Natural killer cell treated with Interleukin-12 subunit alpha and Interleukin-12 subunit beta and Interleukin-15 and Interleukin-18, amount 100 ng/mL, for 72 hours (primary cell): ENCODE measurements at regions not wholly inside any gene's neighbourhood (a gene's known extent, or its start where the extent isn't known, plus 50 kb on each side); places are given as distances from the start of the nearest gene placed in this dataset.
A peak's percentile ranks its signal among the peaks of the same experiment; 100 is the strongest.

Experiments used
- ATAC-seq, 2 donors: fragments of 150-1000 bp; cut with Tn5 transposase in 1 of 2; sonication (Bioruptor Pico), chemical (Tn5 transposase) in 1 of 2; 2 replicates each; pipeline ENCODE4 v1.10.0; 2021
- DNase-seq: peaks from one replicate; pipeline ENCODE4 v3.0.0; 2022; ENCODE audit warnings: low spot score
- H3K27ac Mint-ChIP-seq, 2 donors: 1 replicate in 1 of 2; 2 replicates in 1 of 2; pipeline ENCODE4 v1.8.0; 2022; ENCODE audit warnings: mixed read lengths in 2 of 2, mild to moderate bottlenecking in 1 of 2, moderate library complexity in 1 of 2
- H3K27me3 Mint-ChIP-seq, 2 donors: 1 replicate in 1 of 2; 2 replicates in 1 of 2; pipeline ENCODE4 v1.8.0; 2022; ENCODE audit warnings: mixed read lengths in 2 of 2
- H3K36me3 Mint-ChIP-seq: one replicate; pipeline ENCODE4 v1.8.0; 2022; ENCODE audit warnings: mixed read lengths
- H3K4me1 Mint-ChIP-seq, 2 donors: 1 replicate in 1 of 2; 2 replicates in 1 of 2; pipeline ENCODE4 v1.8.0; 2022; ENCODE audit warnings: low read depth in 2 of 2, mixed read lengths in 2 of 2, mild to moderate bottlenecking in 1 of 2
- H3K4me3 Mint-ChIP-seq: one replicate; pipeline ENCODE4 v1.8.0; 2022; ENCODE audit warnings: mixed read lengths
- H3K9me3 Mint-ChIP-seq: 2 replicates; pipeline ENCODE4 v1.8.0; 2022; ENCODE audit warnings: mixed read lengths

DNA sequence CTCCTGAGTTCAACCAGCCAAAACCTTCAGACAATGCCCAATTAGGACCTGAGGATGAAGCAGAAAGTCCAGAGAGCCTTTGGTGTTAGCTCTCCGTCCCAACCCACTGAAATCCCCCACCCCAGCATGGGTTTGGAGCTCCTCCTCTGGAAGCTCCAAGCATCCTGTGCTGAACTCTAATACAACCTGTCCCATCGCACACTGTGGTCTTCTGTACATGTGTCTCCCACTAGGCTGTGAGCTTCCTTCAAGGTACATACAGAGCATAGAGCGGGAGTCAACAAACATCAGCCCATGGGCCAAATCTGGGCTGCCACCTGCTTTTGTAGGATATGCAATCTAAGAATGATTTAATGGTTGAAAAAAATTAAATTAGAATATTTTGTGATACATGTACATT lies 166.5 kb downstream of the LSM5 start:
- ATAC-seq = no peak

GRCh38 chr7:32319012-32319382 lies 171.2 kb downstream of the LSM5 start:
- no peak for DNase-seq
- Mint-ChIP-seq H3K27me3 (peaks cover 8 to 22% of the 10 kb centered on the region in 2 donors), H3K4me3 (no peak overlapping the region), H3K36me3 (no peaks in the 10 kb centered on the region), H3K27ac (no peak overlapping the region), H3K4me1 (peaks cover 0 to 2% of the 10 kb centered on the region in 2 donors), H3K9me3 (no peaks in the 10 kb centered on the region)
- no peak for ATAC-seq

More for the DNA sequence above, 166.5 kb downstream of the LSM5 start:
- no peak overlapping the region for H3K27ac Mint-ChIP-seq
- no peaks in the 10 kb centered on the region for H3K36me3 Mint-ChIP-seq
- H3K4me3 Mint-ChIP-seq = no peak overlapping the region
- DNase-seq = no peak
- peaks cover 2 to 24% of the 10 kb centered on the region in 2 donors for H3K27me3 Mint-ChIP-seq
- H3K4me1 Mint-ChIP-seq = peaks cover 0 to 2% of the 10 kb centered on the region in 2 donors
- no peaks in the 10 kb centered on the region for H3K9me3 Mint-ChIP-seq

GRCh38 chr7:32318300-32319011 lies 171.7 kb downstream of the LSM5 start:
- Mint-ChIP-seq H3K4me1 (peaks cover 0 to 2% of the 10 kb centered on the region in 2 donors), H3K27ac (no peak overlapping the region), H3K27me3 (peaks cover 8 to 22% of the 10 kb centered on the region in 2 donors), H3K9me3 (no peaks in the 10 kb centered on the region), H3K36me3 (no peaks in the 10 kb centered on the region), H3K4me3 (no peak overlapping the region)
- ATAC-seq (no peak), DNase-seq (no peak)

- Mint-ChIP-seq H3K4me1 (peaks cover 0 to 2% of the 10 kb centered on the region in 2 donors), H3K27me3 (peaks cover 8 to 22% of the 10 kb centered on the region in 2 donors), H3K36me3 (no peaks in the 10 kb centered on the region), H3K9me3 (no peaks in the 10 kb centered on the region), H3K27ac (no peak overlapping the region), H3K4me3 (no peak overlapping the region)
- no peak for DNase-seq
- ATAC-seq = no peak
Measured at GRCh38 chr7:32316839-32317238, 173.3 kb downstream of the LSM5 start.

GRCh38 chr7:32314761-32315160 lies 175.4 kb downstream of the LSM5 start:
- H3K36me3 Mint-ChIP-seq = no peaks in the 10 kb centered on the region
- DNase-seq (no peak), ATAC-seq (no peak)
- H3K27ac Mint-ChIP-seq = no peak overlapping the region
- no peak overlapping the region for H3K4me3 Mint-ChIP-seq
- H3K9me3 Mint-ChIP-seq = no peaks in the 10 kb centered on the region
- peaks cover 0 to 2% of the 10 kb centered on the region in 2 donors for H3K4me1 Mint-ChIP-seq
- peaks cover 6 to 7% of the 10 kb centered on the region in 2 donors for H3K27me3 Mint-ChIP-seq

DNA sequence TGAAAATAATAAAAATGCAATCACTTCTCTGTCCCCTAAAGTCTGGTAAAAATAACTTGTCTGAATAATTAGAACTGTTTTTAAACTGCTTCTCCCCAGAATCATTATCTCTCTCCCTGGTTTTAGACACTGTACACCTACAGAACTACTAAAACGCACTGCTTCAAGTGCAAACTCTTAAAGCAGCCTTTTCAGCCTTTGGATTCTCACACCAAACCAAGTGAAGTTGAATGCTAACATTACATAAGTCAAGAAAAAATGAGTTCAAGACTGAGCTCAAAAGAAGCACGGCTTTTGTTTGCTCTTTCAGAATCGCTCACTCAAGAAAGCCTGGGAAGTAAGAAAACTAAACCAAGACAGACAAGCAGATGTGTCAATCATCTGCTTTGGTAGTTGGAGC lies 188.8 kb downstream of the LSM5 start:
- Mint-ChIP-seq H3K27ac (no peak overlapping the region), H3K4me3 (no peak overlapping the region), H3K9me3 (peaks cover 8% of the 10 kb centered on the region), H3K36me3 (peaks cover 4% of the 10 kb centered on the region), H3K4me1 (peaks cover 8 to 10% of the 10 kb centered on the region in 2 donors), H3K27me3 (peaks cover 34 to 52% of the 10 kb centered on the region in 2 donors)
- DNase-seq (no peak), ATAC-seq (no peak)

GRCh38 chr7:32299133-32299702 lies 191.0 kb downstream of the LSM5 start:
- H3K27ac Mint-ChIP-seq = no peak overlapping the region
- H3K4me3 Mint-ChIP-seq = peak overlapping the region; percentile 56
- ATAC-seq (no peak), DNase-seq (no peak)
- H3K27me3 Mint-ChIP-seq = peaks cover 33 to 46% of the 10 kb centered on the region in 2 donors
- H3K9me3 Mint-ChIP-seq = peaks cover 4% of the 10 kb centered on the region
- peaks cover 4% of the 10 kb centered on the region for H3K36me3 Mint-ChIP-seq
- peaks cover 8 to 10% of the 10 kb centered on the region in 2 donors for H3K4me1 Mint-ChIP-seq

DNA sequence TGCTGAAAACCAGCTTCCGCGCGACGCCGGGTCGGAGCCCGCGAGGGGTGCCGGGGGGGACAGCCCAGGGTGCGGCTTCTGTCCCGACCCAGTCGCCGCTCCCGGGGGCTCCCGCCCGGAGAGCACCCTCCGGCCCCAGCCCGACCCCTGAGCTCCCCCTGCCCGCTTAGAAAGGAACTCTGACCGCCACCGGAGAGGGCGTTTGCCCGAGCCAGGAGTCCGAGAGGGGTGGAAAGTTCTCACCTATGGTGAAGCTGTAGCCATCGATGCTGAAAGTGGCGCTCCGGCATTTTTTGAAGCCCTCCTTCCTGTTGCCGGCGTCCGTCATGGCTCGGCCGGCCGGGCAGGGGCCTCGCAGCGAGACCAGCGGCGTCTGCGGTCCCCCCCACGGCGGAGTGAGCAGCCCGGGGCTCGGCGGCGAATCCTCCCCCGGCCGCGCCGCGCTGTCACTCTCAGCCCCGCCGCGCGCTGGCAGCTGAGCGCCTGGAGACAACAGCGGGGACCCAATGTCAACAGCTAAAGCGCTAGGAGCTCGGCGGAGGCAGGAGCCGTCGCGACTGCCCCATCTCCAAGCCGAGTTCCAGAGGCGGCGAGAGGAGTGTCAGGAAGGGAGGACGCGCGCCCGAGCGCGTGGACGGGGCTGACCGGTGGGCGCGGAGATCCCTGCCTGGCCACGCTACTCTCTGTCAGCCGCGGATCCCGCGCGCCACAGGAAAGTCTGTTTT lies 191.6 kb downstream of the LSM5 start:
- no peak overlapping the region for H3K27ac Mint-ChIP-seq
- peaks cover 33 to 46% of the 10 kb centered on the region in 2 donors for H3K27me3 Mint-ChIP-seq
- peaks cover 4% of the 10 kb centered on the region for H3K9me3 Mint-ChIP-seq
- H3K4me3 Mint-ChIP-seq = peak overlapping the region; percentile 56
- H3K36me3 Mint-ChIP-seq = peaks cover 4% of the 10 kb centered on the region
- peaks cover 8 to 10% of the 10 kb centered on the region in 2 donors for H3K4me1 Mint-ChIP-seq
- DNase-seq (no peak), ATAC-seq (peak in 1 of 2 donors; percentile 52)

DNA sequence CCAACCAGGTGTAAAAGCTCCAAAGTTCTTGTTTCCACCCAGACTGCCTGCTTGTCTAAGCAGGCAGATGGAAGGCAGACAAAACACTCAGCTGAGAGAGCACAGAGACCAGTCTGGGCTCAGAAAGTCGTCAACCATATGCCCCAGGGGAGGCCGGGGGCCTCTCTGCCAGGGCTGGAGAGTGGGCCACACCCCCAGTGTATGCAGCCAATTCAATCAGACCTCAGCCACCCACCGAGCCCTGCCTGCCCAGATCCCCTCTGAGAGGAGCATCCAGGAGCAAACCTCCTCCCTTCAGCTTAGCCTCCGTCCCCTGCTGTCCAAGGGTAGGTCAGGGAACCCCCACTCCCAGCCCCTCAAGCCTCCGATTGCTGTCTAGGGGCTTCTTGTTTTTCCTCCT lies 196.3 kb downstream of the LSM5 start:
- Mint-ChIP-seq H3K4me1 (peaks cover 1 to 4% of the 10 kb centered on the region in 2 donors), H3K9me3 (peaks cover 4% of the 10 kb centered on the region), H3K36me3 (peaks cover 4% of the 10 kb centered on the region), H3K4me3 (no peak overlapping the region), H3K27me3 (peaks cover 20 to 26% of the 10 kb centered on the region in 2 donors), H3K27ac (no peak overlapping the region)
- no peak for ATAC-seq
- no peak for DNase-seq

DNA sequence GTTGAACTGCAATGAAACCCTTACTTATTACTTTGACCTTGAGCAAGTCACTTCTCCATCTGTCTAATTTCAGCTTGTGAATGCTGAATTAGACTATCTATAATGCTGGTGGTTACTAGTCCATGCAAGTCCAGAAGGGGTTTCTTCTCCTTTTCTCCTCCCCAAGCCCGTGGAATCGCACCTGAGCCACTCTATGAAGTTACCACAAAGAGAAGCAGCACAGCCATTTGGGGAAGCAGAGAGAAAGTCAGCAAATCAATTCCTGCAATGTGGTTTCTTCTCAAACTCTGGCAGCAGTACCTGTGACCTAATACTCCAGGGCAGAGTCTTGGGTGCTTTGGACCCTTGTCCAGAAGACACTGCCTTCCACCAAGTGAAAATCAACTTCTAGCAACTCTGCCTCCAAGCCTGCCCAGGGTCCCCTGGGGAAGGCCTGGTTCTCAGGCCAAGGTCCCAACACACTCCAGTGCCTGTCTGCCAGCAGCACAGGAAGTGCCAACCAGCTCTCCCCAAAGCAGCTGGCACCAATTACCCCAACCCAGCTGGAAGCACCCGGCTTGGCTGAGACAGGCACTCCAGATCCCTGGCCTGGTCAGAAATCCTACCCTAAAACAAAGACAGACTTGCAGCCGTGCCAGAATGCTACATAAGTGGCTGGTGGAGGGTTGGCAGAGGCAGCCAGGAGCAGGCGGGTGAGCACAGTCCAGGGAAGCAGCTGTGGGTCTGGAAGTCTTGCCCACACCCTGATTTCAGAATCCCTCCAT lies 200.3 kb downstream of the LSM5 start:
- ATAC-seq = peak in 1 of 2 donors; percentile 29
- Mint-ChIP-seq H3K4me1 (no peaks in the 10 kb centered on the region), H3K27me3 (peaks cover 0 to 2% of the 10 kb centered on the region in 2 donors), H3K27ac (no peak overlapping the region), H3K9me3 (no peaks in the 10 kb centered on the region), H3K36me3 (no peaks in the 10 kb centered on the region), H3K4me3 (no peak overlapping the region)
- no peak for DNase-seq

DNA sequence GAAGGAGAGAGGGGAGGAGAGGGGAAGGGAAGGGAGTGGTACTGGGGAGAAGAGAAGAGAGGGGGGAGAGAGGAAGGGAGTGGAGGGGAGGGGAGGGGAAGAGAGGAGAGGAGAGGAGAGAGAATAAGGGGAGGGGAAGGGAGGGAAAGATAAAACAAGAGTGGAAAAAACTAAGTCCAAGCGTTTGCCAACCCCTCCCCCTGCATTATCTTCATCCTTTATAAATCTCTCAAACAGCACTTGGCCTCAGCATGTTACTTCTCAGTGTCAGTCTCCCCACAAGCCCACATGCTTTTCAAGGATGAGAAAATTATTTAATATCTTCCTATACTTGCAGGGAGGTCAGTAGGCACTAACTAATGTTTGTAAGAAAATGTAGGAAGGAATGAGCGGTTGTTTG lies 204.5 kb downstream of the LSM5 start:
- Mint-ChIP-seq H3K4me1 (no peaks in the 10 kb centered on the region), H3K36me3 (no peaks in the 10 kb centered on the region), H3K9me3 (no peaks in the 10 kb centered on the region), H3K4me3 (no peak overlapping the region), H3K27ac (no peak overlapping the region), H3K27me3 (peaks cover 0 to 5% of the 10 kb centered on the region in 2 donors)
- ATAC-seq (no peak), DNase-seq (no peak)

DNA sequence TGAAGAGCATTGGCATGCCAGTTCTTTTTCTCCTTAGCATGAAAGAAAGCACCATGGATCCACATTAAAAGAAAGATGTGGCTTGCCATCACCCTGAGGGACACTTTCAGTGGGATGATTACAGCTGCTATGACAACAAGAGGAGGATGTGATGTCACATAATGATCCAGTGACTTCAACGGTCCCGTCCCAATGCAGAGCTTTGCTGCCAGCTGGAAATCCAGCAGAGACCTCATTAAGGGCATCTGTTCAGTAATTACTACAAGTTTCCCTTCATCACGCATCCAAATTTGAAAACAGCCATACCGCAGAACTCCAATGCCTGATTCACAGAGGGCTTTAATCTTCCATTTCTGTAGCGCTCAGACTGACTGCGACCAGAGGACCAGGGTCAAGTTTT lies 206.6 kb downstream of the LSM5 start:
- no peak for DNase-seq
- H3K9me3 Mint-ChIP-seq = no peaks in the 10 kb centered on the region
- H3K4me3 Mint-ChIP-seq = no peak overlapping the region
- no peak overlapping the region for H3K27ac Mint-ChIP-seq
- no peaks in the 10 kb centered on the region for H3K36me3 Mint-ChIP-seq
- H3K27me3 Mint-ChIP-seq = peaks cover 0 to 5% of the 10 kb centered on the region in 2 donors
- H3K4me1 Mint-ChIP-seq = no peaks in the 10 kb centered on the region
- ATAC-seq = no peak

DNA sequence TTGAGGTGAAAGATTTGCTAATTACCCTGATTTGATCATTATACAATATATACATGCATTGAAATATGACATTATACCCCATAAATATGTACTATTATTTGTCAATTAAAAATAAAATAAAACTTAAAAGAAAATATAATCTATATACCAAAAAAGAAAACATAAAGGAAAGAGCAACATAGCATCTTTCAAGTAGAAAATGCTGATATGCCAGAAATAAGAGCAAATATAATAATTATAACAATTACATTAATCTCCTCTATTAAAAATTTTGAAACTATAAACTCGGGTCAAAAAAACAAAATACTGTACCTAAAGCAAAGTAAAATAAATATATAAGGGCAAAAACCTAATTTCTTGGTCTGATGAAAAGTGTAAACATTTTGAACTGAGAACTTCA lies 209.3 kb upstream of the PDE1C start:
- no peak overlapping the region for H3K4me3 Mint-ChIP-seq

More for the DNA sequence above, 209.3 kb upstream of the PDE1C start:
- Mint-ChIP-seq H3K4me1 (no peaks in the 10 kb centered on the region), H3K27me3 (peaks cover 8% of the 10 kb centered on the region in 2 donors), H3K36me3 (no peaks in the 10 kb centered on the region), H3K27ac (no peak overlapping the region), H3K9me3 (no peaks in the 10 kb centered on the region)
- ATAC-seq (no peak), DNase-seq (no peak)
